ENCODE measurements at regions not wholly inside any gene's neighbourhood (a gene's known extent, or its start where the extent isn't known, plus 50 kb on each side); places are given as distances from the start of the nearest gene placed in this dataset.

DNA sequence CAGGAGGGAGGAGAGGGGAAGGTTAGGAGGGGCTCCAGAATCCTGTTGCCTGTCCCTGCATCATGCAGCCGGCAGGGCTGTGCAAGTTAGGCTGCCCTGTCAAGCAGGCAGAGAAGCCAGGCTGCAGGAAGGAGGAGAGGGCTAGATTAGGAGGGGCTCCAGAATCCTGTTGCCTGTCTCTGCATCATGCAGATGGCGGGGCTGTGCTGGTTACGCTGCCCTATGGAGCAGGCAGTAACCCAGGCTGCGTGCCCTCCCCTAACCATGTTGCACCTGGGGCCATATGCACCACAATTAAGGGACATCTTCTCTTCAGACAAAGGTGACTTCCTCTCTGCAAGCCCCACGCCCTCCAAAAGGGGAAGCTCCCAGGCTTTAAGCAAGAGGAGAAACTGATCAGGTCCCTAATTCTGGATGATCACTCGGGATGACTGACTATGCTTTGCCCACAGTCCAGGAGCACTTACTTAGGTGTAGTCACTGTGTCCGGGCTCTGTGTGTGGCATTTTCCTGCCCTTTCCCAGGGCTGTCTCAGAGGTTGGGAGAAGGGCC, 457.4 kb downstream of the SETD4 start:
- Mint-ChIP-seq H3K4me1 (peaks cover 4% of the 10 kb centered on the region), H3K9me3 (peaks cover 3% of the 10 kb centered on the region), H3K27ac (ENCODE audit: unreplicated experiment) (no peak overlapping the region), H3K36me3 (ENCODE audit: low read depth) (no peaks in the 10 kb centered on the region), H3K27me3 (ENCODE audit: low read depth) (no peaks in the 10 kb centered on the region), H3K4me3 (no peak overlapping the region)
- no peak for DNase-seq (ENCODE audit: low read depth, low spot score)
- TF ChIP-seq, protein P1, sequence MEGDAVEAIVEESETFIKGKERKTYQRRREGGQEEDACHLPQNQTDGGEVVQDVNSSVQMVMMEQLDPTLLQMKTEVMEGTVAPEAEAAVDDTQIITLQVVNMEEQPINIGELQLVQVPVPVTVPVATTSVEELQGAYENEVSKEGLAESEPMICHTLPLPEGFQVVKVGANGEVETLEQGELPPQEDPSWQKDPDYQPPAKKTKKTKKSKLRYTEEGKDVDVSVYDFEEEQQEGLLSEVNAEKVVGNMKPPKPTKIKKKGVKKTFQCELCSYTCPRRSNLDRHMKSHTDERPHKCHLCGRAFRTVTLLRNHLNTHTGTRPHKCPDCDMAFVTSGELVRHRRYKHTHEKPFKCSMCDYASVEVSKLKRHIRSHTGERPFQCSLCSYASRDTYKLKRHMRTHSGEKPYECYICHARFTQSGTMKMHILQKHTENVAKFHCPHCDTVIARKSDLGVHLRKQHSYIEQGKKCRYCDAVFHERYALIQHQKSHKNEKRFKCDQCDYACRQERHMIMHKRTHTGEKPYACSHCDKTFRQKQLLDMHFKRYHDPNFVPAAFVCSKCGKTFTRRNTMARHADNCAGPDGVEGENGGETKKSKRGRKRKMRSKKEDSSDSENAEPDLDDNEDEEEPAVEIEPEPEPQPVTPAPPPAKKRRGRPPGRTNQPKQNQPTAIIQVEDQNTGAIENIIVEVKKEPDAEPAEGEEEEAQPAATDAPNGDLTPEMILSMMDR (conservative IDR thresholded peaks at IDR 0.05), result no peak

DNA sequence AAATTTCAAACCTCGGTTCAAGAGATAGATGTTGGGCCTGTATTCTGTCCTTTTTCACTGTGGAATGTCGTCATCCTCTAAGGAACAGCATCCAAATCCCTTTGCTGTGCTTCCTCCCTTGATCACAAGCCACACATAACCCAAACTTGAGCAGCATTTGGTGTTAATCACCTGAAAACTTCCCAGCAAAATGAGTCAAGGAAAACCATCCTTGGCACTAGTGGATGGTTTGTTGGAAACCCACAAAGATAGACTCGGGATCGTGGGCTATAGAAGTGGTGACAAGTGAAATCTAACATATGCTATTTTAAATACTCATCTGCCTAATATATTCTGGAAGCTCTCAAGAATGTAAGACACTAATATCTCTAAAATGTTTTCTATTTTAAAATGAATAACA, 459.1 kb downstream of the SETD4 start:
- Mint-ChIP-seq H3K27ac (ENCODE audit: unreplicated experiment) (no peak overlapping the region), H3K9me3 (no peaks in the 10 kb centered on the region), H3K4me3 (no peak overlapping the region), H3K27me3 (ENCODE audit: low read depth) (no peaks in the 10 kb centered on the region), H3K36me3 (ENCODE audit: low read depth) (no peaks in the 10 kb centered on the region), H3K4me1 (no peaks in the 10 kb centered on the region)
- TF ChIP-seq, protein P1 (conservative IDR thresholded peaks at IDR 0.05), result no peak
- no peak for DNase-seq (ENCODE audit: low read depth, low spot score)

DNA sequence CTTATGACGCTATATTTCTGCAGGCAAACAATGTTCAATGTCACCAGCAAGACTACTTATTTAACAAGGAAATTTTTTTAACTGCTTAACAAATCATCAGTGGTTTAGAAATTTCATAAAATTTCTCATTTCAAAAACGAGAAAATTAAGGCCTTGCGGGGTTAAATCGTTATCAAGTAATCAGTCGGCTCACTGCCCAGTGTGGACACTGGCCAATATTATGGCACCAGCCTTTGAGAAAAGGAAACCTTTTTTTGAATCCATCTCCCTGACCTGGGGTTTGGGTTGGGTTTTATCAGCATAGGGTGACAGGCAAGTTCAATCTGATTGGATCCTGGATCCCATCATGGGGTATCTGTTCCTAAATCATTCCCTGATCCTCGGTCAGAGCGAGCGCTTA, 461.2 kb downstream of the SETD4 start:
- H3K27me3 Mint-ChIP-seq (ENCODE audit: low read depth), result no peaks in the 10 kb centered on the region
- H3K4me1 Mint-ChIP-seq, result no peaks in the 10 kb centered on the region
- H3K4me3 Mint-ChIP-seq, result no peak overlapping the region
- H3K36me3 Mint-ChIP-seq (ENCODE audit: low read depth), result no peaks in the 10 kb centered on the region
- no peak overlapping the region for H3K27ac Mint-ChIP-seq (ENCODE audit: unreplicated experiment)
- TF ChIP-seq, protein P1 (conservative IDR thresholded peaks at IDR 0.05), result no peak
- DNase-seq (ENCODE audit: low read depth, low spot score), result no peak
- no peaks in the 10 kb centered on the region for H3K9me3 Mint-ChIP-seq

DNA sequence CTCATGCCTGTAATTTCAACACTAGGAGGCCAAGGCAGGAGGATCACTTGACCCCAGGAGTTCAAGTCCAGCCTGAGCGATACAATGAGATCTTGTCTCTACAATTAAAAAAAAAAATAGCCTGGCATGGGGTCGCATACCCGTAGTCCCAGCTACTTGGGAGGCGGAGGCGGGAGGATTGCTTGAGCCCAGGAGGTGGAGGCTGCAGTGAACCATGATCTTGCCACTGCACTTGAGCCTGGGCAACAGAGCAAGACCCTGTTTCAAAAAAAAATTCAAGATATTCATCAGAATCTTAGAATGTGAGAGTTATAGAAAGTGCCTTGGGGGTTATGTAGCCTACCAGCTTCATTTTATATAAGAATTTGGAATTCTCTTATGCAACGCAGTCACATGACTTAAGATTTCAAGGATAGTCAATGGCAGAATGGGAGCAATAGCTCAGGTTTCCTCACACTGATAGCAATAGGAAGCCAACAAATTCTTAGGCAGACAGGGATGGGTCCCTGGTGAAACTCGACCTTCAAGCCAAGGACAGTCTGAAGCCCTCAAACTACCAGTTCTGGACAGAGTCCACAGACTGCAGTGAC, 462.5 kb downstream of the SETD4 start:
- DNase-seq (ENCODE audit: low read depth, low spot score), result no peak
- Mint-ChIP-seq H3K27me3 (ENCODE audit: low read depth) (no peaks in the 10 kb centered on the region), H3K27ac (ENCODE audit: unreplicated experiment) (no peak overlapping the region), H3K9me3 (no peaks in the 10 kb centered on the region), H3K4me3 (no peak overlapping the region), H3K36me3 (ENCODE audit: low read depth) (no peaks in the 10 kb centered on the region), H3K4me1 (peaks cover under 1% of the 10 kb centered on the region)
- TF ChIP-seq, protein P1 (conservative IDR thresholded peaks at IDR 0.05), result no peak

DNA sequence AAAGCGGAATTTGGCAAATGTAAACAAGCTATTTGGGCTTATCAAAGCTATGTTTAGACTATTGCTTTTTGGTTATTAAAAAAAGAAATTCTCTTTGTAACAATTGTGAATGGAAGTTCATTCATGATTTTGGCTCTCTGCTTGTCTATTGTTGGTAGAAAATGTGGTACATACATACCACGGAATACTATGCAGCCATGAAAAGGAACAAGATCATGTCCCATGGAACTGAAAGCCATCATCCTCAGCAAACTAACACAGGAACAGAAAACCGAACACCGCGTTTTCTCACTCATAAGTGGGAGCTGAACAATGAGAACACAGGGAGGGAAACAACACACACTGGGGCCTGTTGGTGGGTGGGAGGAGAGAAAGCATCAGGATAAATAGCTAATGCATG, 465.4 kb downstream of the SETD4 start:
- Mint-ChIP-seq H3K9me3 (peaks cover 1% of the 10 kb centered on the region), H3K36me3 (ENCODE audit: low read depth) (no peaks in the 10 kb centered on the region), H3K27ac (ENCODE audit: unreplicated experiment) (no peak overlapping the region), H3K4me3 (no peak overlapping the region), H3K27me3 (ENCODE audit: low read depth) (no peaks in the 10 kb centered on the region), H3K4me1 (peaks cover 4% of the 10 kb centered on the region)
- no peak for DNase-seq (ENCODE audit: low read depth, low spot score)
- TF ChIP-seq, protein P1 (conservative IDR thresholded peaks at IDR 0.05), result no peak
